ENCODE measurements at regions not wholly inside any gene's neighbourhood (a gene's known extent, or its start where the extent isn't known, plus 50 kb on each side); places are given as distances from the start of the nearest gene placed in this dataset.
A peak's percentile ranks its signal among the peaks of the same experiment; 100 is the strongest.

- POLR2A ChIA-PET: no interaction called here
- DNase-seq (ENCODE audit: extremely low spot score): no peak
- CTCF ChIA-PET: interaction anchor here (0.6 kb wide), 1 partner anchor 492 kb away, joined by 4 read pairs; no protein-coding TSS in a partner anchor
- TF ChIP-seq SP1 (IDR thresholded peaks at IDR 0.05): no peak
- no peak for TF ChIP-seq SUZ12 (IDR thresholded peaks at IDR 0.05)
- no peak for TF ChIP-seq ELF4 (IDR thresholded peaks at IDR 0.05)
- no peak for TF ChIP-seq HDGF (IDR thresholded peaks at IDR 0.05; ENCODE audit: borderline replicate concordance)
- TF ChIP-seq TARDBP (IDR thresholded peaks at IDR 0.05): no peak
- TF ChIP-seq CTBP1 (IDR thresholded peaks at IDR 0.05; ENCODE audit: borderline replicate concordance): no peak
- TF ChIP-seq FOXK2 (IDR thresholded peaks at IDR 0.05): no peak
- no peak for TF ChIP-seq ZNF384 (IDR thresholded peaks at IDR 0.05)
Observed at GRCh38 chr14:94686511-94687160, 74.4 kb downstream of the SERPINA3 start.

- TF ChIP-seq CTBP1 (IDR thresholded peaks at IDR 0.05; ENCODE audit: borderline replicate concordance) (no peak), FOXK2 (IDR thresholded peaks at IDR 0.05) (no peak), PKNOX1 (IDR thresholded peaks at IDR 0.05) (no peak)
- ChIA-PET POLR2A (no interaction called here), CTCF (interaction anchor here (0.6 kb wide), 1 partner anchor 493 kb away, joined by 4 read pairs; no protein-coding TSS in a partner anchor)
- no peak for DNase-seq (ENCODE audit: extremely low spot score)
Observed at GRCh38 chr14:94685681-94686485, 73.7 kb downstream of the SERPINA3 start.

GRCh38 chr14:94685166-94685581 lies 73.0 kb downstream of the SERPINA3 start:
- TF ChIP-seq L3MBTL2 (conservative IDR thresholded peaks at IDR 0.05) (no peak), ZNF384 (IDR thresholded peaks at IDR 0.05) (no peak)
- CTCF ChIA-PET: no interaction called here
- no peak for DNase-seq (ENCODE audit: extremely low spot score)
- POLR2A ChIA-PET: no interaction called here

- POLR2A ChIA-PET: no interaction called here
- CTCF ChIA-PET: no interaction called here
- TF ChIP-seq ZNF384 (IDR thresholded peaks at IDR 0.05) (no peak), SUZ12 (IDR thresholded peaks at IDR 0.05) (no peak), ELF4 (IDR thresholded peaks at IDR 0.05) (no peak), FOXK2 (IDR thresholded peaks at IDR 0.05) (no peak), NFRKB (IDR thresholded peaks at IDR 0.05) (no peak), FOXM1 (IDR thresholded peaks at IDR 0.05; ENCODE audit: borderline replicate concordance) (no peak), FOXA1 (IDR thresholded peaks at IDR 0.05) (no peak), SP1 (IDR thresholded peaks at IDR 0.05) (no peak)
- no peak for DNase-seq (ENCODE audit: extremely low spot score)
Observed at GRCh38 chr14:94682736-94683135, 70.5 kb downstream of the SERPINA3 start.

- CTCF ChIA-PET: no interaction called here
- no peak for TF ChIP-seq NFRKB (IDR thresholded peaks at IDR 0.05)
- no peak for TF ChIP-seq ARNT (IDR thresholded peaks at IDR 0.05)
- POLR2A ChIA-PET: no interaction called here
- no peak for DNase-seq (ENCODE audit: extremely low spot score)
Observed at GRCh38 chr14:94682061-94682516, 69.9 kb downstream of the SERPINA3 start.

GRCh38 chr14:94681300-94682060 lies 69.3 kb downstream of the SERPINA3 start:
- POLR2A ChIA-PET: no interaction called here
- peak; percentile 71 for DNase-seq (ENCODE audit: extremely low spot score)
- CTCF ChIA-PET: interaction anchor here (1.0 to 1.2 kb wide), 3 partner anchors 14 to 399 kb away, joined by 3 to 4 read pairs (median 3); no protein-coding TSS in a partner anchor
- no peak for TF ChIP-seq HDGF (IDR thresholded peaks at IDR 0.05; ENCODE audit: borderline replicate concordance)

GRCh38 chr14:94680862-94681288 lies 68.7 kb downstream of the SERPINA3 start:
- CTCF ChIA-PET: interaction anchor here (0.5 to 1.2 kb wide), 4 partner anchors 13 to 398 kb away, joined by 3 to 4 read pairs (median 3); no protein-coding TSS in a partner anchor
- TF ChIP-seq FOXM1 (IDR thresholded peaks at IDR 0.05; ENCODE audit: borderline replicate concordance) (no peak), NFRKB (IDR thresholded peaks at IDR 0.05) (no peak), CTBP1 (IDR thresholded peaks at IDR 0.05; ENCODE audit: borderline replicate concordance) (no peak), SUZ12 (IDR thresholded peaks at IDR 0.05) (no peak), FOXA1 (IDR thresholded peaks at IDR 0.05) (no peak), PKNOX1 (IDR thresholded peaks at IDR 0.05) (no peak), ZNF384 (IDR thresholded peaks at IDR 0.05) (no peak), SP1 (IDR thresholded peaks at IDR 0.05) (no peak), LEF1 (IDR thresholded peaks at IDR 0.05; ENCODE audit: borderline replicate concordance) (no peak), TARDBP (IDR thresholded peaks at IDR 0.05) (no peak)
- POLR2A ChIA-PET: no interaction called here
- DNase-seq (ENCODE audit: extremely low spot score): no peak
